NCI-H1436 (cell line): ENCODE measurements at regions not wholly inside any gene's neighbourhood (a gene's known extent, or its start where the extent isn't known, plus 50 kb on each side); places are given as distances from the start of the nearest gene placed in this dataset.
"Not testable (repeated sequence)": the region's sequence is repeated elsewhere in the genome, so short reads cannot be mapped to it uniquely, and the experiment has no call there.

Source experiments
- DNase-seq: peaks from one replicate; lab custom pipeline; 2025; lab: John Stamatoyannopoulos, UW

- DNase-seq: no peak
Observed at GRCh38 chr20:23299673-23300050, 50.9 kb upstream of the NXT1 start.

- no peak for DNase-seq
Observed at GRCh38 chr20:23298926-23299672, 51.5 kb upstream of the NXT1 start.

DNA sequence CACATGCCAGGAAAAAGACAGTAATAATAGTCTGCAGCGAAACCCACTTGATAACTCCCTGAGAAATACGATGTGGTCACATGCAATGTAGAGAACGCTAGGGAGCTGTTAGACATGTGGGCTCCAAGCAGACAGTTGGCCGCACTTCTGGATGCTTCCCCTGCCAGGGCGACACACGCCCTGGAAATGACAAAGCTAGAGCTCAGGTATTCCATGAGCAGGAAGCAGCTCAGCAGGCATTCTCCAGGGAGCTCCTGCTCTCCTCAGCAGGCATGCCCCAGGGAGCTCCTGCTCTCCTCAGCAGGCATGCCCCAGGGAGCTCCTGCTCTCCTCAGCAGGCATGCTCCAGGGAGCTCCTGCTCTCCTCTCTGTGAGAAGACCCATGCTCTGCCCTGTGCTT is 52.4 kb upstream of the NXT1 start:
- DNase-seq: no peak

DNA sequence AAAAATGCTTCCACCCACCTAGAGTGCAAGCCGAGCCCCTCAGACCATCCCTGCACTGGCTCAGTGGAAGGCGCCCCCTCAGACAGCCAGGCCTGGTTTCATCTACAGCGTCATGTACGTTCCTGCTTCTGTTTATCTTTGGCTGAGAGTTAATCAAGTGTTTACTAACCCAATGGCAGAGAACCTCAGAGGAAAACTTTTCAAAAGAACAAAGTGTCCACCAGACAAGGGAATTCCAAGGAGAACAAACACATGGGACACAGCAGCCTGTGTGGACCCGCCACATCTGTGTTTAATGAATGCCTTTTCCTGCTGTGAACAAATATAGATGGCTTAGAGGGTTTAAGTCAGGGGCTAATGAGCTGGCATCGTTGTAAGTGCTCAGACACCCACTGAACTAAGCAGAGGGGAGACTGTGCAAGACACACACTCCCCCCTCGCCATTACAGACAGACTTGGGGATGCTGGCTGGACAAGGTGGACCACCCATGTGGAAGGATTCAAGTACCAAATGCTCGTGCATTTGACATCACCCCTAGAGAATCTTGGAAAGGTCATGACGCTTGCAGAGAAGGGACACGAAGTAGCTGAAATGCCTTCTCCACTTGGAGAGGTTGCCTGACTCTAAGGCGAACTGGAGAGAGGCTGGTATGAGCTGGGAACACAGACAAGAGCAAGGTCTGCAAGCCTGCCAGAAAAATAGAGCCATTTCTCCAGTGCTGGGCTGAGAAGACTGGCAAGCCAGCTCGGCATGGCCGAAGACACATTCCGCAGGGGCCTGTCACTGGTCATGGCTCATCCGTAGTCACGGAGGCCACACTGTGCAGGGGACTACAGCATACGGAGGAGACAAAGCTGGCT is 53.5 kb upstream of the NXT1 start:
- DNase-seq: no peak

DNA sequence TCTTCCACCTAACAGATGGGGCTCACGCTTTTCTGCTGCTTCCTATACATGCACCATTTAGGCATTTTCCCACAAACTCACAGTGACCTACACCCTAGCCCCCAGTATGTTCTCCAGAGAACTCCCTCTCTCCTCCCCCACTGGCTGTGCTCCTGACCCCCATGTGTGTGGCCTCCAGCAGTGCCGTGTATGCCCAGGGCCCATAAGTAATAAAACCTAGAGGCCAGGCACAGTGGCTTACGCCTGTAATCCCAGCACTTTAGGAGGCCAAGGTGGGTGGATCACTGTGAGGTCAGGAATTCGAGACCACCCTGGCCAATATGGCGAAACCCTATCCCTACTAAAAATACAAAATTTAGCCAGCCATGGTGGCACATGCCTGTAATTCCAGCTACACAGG is 54.7 kb upstream of the NXT1 start:
- no peak for DNase-seq

GRCh38 chr20:23294671-23295070 is 55.9 kb upstream of the NXT1 start:
- no peak for DNase-seq

DNA sequence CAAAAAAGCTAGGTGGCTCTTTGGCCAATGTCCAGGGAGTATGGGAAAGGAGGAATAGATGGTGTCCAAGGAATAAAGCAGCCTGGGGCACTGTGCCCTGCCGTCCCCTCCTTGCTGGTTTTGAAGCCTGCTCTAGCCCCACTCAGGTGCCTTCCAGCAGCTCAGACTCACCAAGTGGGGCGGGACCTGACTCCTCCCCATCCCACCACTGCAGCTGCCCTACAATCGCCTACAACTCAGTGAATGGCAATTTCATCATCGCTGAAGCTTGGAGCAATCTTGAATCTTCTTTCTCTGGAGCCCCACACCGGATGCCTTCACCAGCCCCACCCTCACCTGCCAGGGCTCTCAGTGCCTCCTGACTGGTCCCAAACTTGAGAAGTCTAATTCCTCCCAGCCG is 56.4 kb upstream of the NXT1 start:
- DNase-seq: no peak

GRCh38 chr20:23293689-23294088 is 56.9 kb upstream of the NXT1 start:
- DNase-seq: no peak

- not testable (repeated sequence) for DNase-seq
Observed at GRCh38 chr20:23292311-23292710, 58.3 kb upstream of the NXT1 start.

DNA sequence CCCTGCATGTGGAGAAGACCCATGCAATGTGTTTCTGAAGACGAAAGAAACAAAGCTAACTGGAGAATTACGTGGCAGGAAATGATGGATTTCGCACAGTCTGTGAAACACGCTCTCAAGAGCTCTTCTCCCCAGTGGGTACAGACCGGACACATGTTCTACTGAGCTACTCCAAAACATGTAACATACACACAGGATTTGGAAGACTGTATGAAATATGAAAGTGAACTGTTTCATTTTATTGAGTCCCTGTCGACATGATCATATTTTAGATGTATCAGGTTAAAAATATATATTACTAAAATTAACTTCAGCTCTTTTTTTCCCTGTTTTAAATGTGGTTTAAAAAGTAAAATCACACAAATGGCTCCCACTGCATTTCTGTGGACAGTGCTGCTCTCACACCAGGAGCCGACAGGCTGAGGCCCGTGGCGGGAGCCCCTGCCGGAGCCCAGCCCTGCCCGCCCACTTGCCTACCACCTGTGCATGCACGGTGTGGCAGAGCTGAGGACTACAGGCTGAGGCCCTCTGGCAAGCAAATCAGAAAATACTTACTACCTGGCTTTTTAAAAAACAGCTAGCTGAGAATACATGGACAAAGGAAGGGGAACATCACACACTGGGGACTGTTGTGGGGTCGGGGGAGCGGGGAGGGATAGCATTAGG is 58.9 kb upstream of the NXT1 start:
- DNase-seq: no peak

DNA sequence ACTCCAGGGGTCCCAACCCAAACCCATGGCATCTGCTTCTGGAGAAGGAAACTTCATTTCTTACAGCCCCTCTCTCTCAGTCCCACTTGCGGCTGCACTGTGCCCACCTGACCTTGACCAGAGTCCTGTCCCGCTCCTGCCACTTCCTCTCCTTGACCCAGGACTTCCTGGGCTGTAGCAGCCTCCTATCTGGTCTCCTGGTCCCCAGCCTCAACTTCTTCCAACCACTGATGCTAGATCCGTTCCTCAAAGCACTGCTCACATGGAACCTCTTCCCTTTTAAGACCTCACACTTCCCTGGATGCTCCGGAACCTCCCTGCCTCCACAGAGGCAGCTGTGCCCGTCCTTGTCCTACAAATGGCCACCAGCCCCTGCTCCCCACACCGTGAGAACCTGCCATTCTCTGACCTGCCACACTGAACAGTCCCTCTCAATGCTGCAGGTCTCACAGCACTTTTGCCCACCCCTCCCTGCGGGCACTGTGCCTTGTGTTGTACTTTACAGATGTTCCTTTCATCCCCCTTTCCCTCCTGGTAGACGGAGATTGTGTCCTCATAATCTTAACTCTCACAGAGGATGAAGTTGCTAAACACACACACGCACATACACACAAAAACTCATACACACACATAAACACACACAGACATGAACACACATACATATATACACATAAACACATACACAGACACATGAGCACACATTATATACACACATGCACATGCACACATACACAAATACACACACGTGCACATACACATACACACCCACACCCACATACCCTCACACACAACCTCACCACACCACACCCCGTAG is 59.6 kb upstream of the NXT1 start:
- no peak for DNase-seq

GRCh38 chr20:23289724-23290395 is 60.7 kb upstream of the NXT1 start:
- DNase-seq: no peak

DNA sequence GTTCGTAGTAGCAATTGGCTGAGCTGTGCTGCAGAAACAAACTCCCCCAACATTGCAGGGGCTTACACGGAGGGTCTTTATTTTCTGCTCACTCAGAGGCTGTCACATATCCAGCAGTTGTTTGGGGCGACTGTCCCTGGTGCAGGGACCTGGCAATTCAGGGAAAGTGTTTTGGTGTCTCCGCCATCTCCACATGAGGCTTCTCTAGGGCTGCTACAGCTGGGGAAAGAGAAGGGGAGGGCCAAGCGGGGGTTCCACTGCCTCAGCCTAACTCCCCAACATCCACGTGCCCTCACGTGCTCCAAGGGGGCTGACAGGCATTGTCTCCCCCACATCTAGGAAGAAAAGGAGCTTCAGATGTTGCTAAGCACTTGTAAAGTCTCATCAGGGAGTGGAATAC is 61.3 kb upstream of the NXT1 start:
- no peak for DNase-seq

DNA sequence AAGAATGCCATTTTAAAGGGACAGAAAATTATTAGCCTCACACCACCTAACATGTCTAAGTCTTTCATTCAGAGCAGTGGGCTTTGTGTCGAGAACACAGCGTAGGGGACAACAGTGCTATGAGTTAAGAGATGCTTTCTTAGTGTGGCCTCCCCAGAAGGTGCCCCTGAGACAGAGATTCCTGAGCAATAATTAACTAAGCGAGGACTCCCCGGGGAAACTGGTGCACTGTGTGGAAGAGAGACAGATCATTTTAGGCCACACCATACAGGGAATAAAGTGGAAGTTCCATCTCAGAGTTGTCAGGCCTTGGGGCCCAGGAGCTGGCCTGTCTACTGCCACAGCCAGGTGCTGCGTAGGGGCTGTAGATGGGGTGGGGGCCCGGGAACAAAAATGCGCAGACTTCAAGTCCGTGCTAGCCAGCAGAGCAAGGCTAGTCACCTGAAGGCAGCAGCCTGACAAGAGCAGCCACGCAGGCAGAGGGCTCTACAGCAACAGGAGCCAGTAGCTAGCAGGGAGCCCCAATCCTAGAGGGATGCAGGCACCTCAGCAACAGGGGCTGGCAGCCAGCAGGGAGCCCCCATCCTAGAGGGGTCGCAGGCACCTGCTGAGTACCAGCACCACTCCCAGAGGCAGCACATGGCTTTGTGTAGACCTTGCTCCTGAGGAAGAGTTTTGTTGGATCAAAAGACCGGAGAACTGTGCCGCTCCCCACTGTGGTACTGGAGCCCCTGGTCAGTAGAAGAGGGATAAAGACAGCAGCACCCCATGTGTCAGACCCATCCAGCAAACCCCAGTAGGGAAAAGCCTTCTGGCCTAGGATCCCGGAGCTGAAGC is 63.0 kb upstream of the NXT1 start:
- no peak for DNase-seq

- no peak for DNase-seq
Observed at GRCh38 chr20:23286346-23286745, 64.2 kb upstream of the NXT1 start.

- no peak for DNase-seq
Observed at GRCh38 chr20:23285536-23285935, 65.1 kb upstream of the NXT1 start.

- DNase-seq: no peak
Observed at GRCh38 chr20:23284009-23284408, 66.6 kb upstream of the NXT1 start.

- no peak for DNase-seq
Observed at GRCh38 chr20:23283096-23283850, 67.3 kb upstream of the NXT1 start.

DNA sequence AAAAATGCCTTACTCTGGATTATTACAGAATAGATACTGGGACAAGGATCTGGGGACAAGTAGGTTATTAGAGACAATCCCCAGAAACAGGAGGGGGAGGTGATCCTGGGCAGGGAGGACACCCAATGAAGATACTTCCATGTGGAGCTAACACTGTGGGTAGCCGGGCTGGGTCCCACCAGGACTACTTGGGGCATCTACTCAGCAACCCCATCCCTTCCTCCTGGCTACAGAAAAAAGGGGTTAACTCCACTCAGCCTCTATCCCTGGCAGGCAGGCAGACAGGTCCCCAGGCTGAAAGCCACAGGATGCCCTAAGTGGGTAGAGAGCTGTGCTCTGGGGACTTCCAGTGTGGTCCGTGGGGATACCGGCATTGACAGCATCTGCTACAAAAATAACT is 68.0 kb upstream of the NXT1 start:
- no peak for DNase-seq

GRCh38 chr20:23282111-23282510 is 68.5 kb upstream of the NXT1 start:
- no peak for DNase-seq
